Fibroblast of the aortic adventitia (primary cell): ENCODE measurements at regions not wholly inside any gene's neighbourhood (a gene's known extent, or its start where the extent isn't known, plus 50 kb on each side); places are given as distances from the start of the nearest gene placed in this dataset.

Experiments
- DNase-seq: peaks from one replicate; pipeline ENCODE4 v3.0.0-alpha.2; 2010; ENCODE audit warnings: low read depth
- H3K4me3 ChIP-seq: 2 replicates; pipeline ENCODE4 v1.5.1; 2011; ENCODE audit warnings: low read depth, mild to moderate bottlenecking, control low read depth, low read length, moderate library complexity
- CTCF ChIP-seq: IDR thresholded peaks from 2 replicates; pipeline ENCODE4 v1.5.1; 2011; ENCODE audit warnings: mild to moderate bottlenecking, low read length, control low read depth, inconsistent platforms; ENCODE audit not compliant: insufficient read depth

DNA sequence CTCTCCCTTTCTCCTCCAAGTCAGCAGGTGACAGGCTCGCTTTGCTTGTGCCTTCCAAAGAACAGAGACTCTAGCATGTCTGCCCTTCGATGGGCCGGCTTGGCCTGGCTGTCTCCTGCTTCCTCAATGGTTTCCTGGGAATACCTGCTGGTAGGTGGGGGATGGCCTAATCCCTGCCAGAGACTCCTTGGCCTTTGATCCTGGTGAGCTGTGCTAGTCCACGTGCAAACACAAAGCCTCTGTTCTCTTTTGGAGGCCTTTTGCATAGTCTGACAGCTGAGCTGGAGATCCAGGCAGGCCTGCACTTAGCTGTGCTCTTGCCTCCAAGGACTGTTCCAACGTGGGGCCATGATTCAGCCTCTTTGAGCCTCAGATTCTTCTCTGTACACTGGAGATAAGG is 67.6 kb downstream of the ARL4C start:
- no peak for DNase-seq
- H3K4me3 ChIP-seq = no peak overlapping the region
- no peak for TF ChIP-seq CTCF

- peak; percentile 92 for DNase-seq
- no peak for TF ChIP-seq CTCF
- H3K4me3 ChIP-seq = no peak overlapping the region
These were observed 69.5 kb downstream of the ARL4C start for GRCh38 chr2:234427081-234428061.

GRCh38 chr2:234426616-234427015 is 70.3 kb downstream of the ARL4C start:
- no peak for DNase-seq
- no peak for TF ChIP-seq CTCF
- no peak overlapping the region for H3K4me3 ChIP-seq

GRCh38 chr2:234425639-234426603 is 71.0 kb downstream of the ARL4C start:
- DNase-seq = no peak
- no peak for TF ChIP-seq CTCF
- no peak overlapping the region for H3K4me3 ChIP-seq

DNA sequence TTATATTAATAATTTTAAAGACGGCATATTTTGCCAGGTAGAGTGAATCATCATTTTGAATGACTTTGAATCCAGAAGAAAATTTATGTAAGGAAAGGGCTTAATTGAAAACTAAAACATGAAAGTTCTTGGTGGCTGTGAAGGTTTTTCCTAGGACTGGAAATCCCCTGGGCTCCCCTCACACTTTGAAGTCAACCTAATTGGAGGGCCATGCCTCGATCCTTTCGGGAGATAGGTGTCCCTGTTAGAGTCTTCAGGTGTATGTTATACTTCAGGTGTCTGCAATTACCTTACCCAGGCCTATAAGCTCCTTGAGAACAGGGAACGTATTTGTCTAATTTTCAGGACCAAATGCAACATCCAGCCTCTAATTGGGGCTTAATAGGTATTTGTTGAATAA is 73.0 kb downstream of the ARL4C start:
- H3K4me3 ChIP-seq = no peak overlapping the region
- no peak for TF ChIP-seq CTCF
- no peak for DNase-seq

DNA sequence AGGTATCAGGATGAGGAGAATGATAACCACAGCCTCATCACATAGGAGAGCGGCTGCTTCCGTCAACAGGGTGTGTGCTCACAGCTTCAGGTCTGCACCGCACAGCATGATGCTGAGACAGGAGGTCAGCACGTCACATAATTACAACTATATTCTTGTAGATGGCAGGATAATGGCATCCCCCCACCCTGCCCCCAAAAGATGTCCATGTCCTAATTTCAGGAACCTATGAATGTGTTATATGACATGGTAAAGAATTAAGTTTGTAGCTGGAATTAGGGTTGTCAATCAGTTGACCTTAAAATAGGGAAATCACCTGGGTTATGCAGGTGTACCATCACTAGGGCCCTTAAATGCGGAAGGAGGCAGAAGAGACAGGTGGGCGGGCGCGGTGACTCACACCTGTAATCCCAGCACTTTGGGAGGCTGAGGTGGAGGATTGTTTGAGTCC is 73.9 kb downstream of the ARL4C start:
- H3K4me3 ChIP-seq = no peak overlapping the region
- DNase-seq = no peak
- no peak for TF ChIP-seq CTCF
